ENCODE measurements at regions not wholly inside any gene's neighbourhood (a gene's known extent, or its start where the extent isn't known, plus 50 kb on each side); places are given as distances from the start of the nearest gene placed in this dataset.
"Not testable (repeated sequence)": the region's sequence is repeated elsewhere in the genome, so short reads cannot be mapped to it uniquely, and the experiment has no call there.

DNA sequence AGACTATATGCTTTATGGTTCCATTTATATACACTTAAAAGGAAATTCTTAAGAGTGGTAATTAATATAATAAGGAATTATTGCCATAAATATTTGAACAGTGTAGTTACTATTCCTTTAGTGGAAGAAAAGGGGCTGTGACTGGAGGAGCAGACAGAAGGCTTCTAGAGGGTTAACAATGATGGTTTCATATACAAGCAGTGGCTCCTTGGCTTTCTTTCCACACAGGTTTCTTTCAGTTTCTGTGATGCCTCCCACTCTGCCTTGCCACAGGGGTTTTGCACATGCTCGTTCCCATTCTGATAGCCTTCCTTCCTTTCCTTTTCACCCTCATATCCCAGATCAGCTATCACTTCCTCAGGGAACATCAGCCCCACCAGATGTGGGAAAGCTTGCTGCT lies 108.8 kb upstream of the LYSMD4 start:
- H3K4me3 ChIP-seq: no peak overlapping the region

DNA sequence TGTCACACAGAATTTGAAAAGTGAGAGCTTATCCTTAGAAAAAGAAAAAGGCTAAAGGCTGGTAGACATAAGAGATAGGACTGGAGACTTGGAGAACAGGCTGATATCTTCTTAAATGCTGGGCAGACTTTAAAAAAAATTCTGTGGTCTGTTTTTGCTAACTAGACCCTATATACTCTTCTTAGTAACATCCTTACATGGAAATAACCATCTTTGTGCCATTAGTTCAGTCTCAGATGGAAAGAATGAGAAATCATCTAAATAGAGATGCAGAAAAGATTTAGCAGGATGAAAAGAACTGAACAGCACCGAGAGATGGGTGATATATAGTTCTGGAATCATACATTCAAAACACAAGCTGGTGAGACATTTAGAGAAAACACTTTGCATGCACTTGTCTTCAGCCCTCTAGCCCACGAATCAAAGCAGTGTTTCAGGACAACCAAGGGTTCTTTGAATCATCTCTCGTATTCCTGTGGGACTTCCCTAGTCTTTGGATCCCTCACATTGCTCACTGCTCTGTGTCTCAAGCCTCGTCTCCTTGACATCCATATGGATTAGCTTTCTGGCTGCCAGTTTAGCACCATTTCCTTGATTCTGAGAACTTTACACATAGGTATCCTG lies 93.0 kb upstream of the LYSMD4 start:
- Histone ChIP-seq H3K4me3 (no peak overlapping the region), H3K27ac (no peak overlapping the region)

More for the DNA sequence above, 108.8 kb upstream of the LYSMD4 start:
- no peak overlapping the region for H3K27ac ChIP-seq

DNA sequence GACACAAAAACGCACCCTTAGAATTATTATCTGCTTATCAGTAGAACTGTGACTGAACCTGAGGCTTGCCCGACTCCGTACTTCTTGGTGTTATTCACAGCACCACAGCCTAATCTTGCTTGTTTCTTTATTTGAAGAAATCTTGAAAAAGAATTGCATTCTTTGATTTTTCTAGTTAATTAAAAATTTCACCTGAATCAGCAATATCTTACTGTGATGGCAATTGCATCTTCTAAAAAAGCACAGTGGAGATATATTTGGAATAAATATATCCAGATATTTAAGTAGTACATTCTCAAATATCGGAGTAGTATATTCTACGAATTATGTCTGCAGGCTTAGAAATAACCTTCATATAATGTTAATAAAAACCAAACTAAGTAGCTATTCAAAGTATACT lies 90.1 kb upstream of the LYSMD4 start:
- Histone ChIP-seq H3K27ac (no peak overlapping the region), H3K4me3 (no peak overlapping the region)

DNA sequence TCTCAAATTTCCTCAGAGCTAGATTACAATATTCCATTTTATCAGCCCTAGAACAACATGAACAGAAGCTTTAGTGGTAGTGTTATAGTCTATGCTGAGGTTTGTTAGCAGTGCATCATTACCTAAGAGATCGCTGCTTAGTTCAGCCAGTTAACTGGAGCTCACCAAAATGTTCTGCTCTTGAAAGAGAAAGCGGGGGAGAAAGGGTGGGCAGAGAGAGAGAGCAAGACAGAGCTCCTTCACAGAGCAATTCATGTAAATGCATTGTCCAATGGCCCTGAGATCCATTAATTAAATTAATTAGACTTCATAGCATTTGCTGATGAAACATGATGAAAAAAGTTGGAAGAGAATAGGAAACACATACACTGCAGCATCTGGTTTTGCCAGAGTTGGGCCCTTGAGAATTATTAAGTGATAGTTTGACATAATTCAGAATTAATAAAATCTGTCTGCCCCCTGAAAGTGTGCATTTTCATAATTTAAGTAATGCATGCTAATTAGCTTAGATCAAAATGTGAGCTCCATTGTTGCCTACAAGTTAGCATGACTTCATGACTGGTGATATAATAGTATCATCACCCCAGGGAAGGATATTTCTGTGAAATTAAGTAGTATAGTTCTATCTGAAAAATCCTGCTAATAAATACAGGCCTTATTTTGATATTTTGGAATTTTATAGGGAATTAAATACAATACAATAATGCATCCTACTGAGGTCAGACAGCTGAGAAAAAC lies 86.9 kb upstream of the LYSMD4 start:
- Histone ChIP-seq H3K27ac (no peak overlapping the region), H3K4me3 (no peak overlapping the region)

DNA sequence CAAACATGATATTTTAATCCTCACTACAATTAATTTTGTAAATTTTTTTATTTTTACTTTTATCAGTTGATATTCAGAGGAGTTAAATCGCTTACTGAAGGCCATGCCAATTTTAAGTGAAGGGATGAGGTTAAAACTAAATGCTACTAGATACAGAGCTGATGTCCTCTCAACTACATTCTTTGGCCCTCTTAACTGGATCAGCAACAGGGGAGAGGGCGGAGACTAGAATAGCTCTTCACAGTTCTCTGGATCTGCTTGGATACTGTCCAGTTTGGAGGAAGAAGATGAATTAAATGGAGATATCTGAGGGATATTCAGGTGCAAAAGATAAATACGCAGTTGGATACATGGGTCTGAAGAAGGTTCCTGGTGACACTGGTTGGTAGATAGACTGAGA lies 85.6 kb upstream of the LYSMD4 start:
- no peak overlapping the region for H3K27ac ChIP-seq
- no peak overlapping the region for H3K4me3 ChIP-seq

DNA sequence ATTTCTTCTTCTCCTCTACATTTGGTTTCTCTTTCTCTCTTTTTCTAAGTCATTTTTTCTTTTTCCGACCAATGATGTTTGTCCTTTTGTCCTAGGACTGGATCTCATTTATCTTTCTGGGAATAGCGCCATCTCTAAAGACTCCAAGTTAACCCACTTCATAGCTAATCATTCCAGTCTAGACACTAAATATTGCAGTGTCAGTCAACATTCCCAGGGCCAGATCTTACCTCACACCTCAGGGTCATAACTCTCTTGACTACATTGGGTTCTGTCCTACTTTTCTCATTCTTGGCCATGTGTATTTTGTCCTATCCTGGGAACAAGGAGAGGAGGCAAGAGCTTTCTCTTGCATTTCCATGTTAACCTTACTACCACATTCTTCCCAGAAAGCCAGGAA lies 83.6 kb upstream of the LYSMD4 start:
- not testable (repeated sequence) for H3K27ac ChIP-seq, H3K4me3 ChIP-seq

DNA sequence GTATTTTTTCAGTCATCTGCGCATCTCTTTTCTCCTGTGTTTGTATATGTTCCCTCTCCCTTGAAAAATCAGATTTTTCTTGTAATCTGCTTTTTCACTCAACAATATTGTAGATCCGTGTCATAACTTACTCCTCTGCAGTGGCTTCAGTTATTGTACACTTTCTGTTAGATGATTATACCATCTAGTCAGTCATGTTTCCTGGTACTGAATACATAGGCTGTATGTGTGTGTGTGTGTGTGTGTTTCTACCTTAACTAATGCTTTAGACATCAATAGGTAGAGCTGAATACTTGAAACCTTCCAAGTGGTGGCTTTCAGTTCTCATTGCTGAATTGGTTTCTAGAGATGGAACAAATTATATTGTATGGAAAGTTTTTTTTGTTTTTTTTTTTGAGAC lies 77.4 kb upstream of the LYSMD4 start:
- not testable (repeated sequence) for H3K4me3 ChIP-seq, H3K27ac ChIP-seq

DNA sequence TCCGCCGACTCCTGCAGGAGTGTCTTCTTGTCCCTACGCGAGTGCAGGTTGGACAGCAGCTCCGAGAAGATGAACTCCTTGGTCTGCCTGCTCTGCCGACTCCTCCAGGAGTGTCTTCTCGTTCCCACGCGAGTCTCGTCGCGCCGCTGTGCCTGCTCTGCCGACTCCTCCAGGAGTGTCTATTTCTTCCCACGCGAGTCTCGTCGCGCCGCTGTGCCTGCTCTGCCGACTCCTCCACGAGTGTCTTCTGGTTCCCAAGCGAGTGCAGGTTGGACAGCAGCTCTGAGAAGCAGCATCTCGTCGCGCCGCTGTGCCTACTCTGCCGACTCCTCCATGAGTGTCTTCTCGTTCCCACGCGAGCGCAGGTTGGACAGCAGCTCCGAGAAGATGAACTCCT lies 66.6 kb upstream of the LYSMD4 start:
- H3K4me3 ChIP-seq, H3K27ac ChIP-seq: not testable (repeated sequence)

DNA sequence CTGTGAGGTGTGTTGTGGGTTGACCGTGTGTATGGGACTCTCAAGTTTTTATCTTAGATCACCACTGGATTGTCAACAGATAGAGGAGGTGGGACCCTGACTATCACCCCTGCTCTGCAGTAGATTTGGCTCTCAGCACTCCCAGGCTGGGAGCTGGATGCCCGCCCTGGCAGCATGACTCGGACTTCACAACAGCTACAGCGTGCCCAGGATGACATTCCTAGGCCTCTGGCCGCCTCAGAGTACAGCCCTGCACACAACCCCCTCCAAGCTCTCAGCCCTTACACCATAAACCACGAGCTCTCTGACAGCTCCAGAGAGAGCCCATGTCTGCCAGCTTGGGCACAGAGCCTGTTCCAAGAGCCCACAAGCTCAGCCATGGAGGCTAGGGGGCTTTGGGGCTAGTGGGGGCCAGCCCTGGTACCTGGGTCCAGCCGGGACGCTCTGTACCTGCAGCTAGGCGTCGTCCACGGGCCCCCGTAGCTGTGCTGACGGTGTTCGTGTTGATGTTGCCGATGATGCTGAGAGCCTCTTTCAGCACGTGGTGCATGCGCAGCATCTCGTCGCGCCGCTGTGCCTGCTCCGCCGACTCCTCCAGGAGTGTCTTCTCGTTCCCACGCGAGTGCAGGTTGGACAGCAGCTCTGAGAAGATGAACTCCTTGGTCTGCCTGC lies 66.1 kb upstream of the LYSMD4 start:
- not testable (repeated sequence) for H3K27ac ChIP-seq, H3K4me3 ChIP-seq

DNA sequence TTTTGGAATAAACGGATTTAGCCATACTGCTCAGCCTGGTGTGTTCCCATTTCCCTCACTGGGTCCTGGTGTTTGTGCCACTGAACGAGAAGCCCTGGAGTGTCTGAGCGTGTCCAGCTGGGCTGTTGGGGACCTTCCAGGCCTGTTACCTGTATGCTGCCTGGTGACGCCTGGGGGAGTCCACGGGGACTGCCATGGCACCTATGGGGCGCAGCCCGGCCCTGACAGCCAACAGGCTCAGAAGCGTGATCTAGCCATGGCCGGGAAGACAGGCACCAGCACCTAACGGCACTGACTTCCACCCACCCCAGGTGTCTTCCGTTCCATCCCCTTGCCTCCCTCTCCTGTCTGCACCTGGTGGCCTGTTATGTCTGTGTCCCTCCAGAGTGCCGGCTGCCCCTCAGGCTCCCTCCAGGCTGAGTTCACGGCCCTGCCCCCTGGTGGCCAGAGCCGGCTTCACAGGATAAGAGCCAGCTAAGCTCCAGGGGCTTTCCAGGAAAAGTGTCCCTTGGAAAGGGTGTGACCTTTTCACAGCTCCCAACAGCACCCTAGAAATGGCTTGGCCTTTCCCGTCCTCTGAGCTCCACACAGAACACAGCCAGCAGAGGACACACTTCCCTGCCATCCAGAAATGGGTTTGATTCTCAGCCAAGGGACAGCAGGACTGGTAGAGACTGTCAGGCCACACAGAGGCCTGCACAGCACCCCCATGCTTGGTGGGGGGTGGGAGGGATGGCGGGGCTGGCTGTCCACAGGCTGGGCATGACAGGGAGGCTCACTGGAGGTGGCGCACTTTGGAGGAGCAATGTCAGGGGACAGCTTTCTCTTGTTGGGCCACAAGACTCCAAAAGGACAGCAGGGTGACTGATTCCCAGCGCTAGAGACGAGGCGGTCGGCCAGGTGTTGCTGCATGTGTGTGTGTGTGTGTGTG lies 64.0 kb upstream of the LYSMD4 start:
- H3K27ac ChIP-seq, H3K4me3 ChIP-seq: not testable (repeated sequence)

DNA sequence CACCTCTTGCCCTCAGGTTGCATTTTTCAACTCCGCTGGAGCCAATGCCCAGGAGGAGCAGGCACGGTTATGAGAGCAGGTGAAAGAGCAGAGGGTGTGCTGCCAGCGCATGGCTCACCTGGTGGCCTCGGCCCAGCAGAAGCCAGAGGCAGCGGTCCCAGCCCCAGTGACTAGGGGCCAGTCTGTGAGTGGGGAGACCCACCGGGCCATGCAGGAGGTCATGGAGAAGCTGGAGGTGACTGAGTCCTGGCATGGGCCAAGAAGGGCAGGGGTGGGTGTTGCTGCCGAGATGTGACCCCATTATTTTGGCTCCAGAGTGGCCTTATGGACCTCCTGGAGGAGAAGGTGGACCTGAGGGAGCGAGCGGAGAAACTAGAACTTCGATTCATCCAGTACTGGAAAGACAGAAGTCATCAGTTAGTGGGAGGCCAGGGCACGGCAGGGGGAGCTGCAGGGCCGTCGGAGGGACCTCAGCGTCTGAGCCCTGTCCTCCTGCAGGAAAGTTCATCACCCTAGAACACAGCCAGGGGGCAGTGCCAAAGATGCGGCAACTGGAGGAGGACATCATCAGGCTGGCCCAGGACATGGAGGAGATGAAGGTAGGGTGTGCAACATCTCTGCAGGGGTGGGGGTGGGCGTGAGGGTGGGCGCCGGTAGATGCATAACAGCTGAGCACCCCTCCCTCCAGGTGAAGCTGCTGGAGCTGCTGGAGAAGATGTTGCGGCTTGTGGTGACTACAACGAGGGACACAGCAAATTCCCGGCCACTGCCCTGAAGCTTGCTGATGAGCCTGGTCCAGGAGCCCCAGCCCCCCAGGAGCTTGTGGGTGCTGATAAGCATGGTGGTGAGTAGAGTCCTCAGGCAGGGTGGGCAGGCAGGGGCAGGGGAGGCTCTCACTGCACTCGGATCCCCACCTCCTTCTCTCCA lies 58.9 kb upstream of the LYSMD4 start:
- H3K27ac ChIP-seq, H3K4me3 ChIP-seq: not testable (repeated sequence)

DNA sequence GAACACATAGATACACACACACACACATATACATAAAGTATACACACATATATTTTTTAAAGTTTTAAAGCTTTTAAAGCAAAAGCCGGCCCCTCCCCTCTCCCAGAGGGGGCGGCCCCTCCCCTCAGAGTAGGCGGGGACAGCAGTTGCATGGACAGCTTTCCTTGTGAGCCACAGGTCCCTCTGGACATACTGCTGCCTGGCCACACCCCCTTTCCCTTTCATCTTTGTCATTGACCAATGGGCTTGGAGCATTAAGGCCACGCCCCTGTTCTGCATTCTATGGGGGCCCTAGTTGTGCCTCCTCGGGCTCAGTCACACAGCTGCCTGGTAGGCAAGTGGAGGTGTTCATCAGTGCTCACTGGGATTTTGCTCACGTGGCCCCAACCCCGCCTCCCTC lies 57.5 kb upstream of the LYSMD4 start:
- not testable (repeated sequence) for H3K27ac ChIP-seq, H3K4me3 ChIP-seq

DNA sequence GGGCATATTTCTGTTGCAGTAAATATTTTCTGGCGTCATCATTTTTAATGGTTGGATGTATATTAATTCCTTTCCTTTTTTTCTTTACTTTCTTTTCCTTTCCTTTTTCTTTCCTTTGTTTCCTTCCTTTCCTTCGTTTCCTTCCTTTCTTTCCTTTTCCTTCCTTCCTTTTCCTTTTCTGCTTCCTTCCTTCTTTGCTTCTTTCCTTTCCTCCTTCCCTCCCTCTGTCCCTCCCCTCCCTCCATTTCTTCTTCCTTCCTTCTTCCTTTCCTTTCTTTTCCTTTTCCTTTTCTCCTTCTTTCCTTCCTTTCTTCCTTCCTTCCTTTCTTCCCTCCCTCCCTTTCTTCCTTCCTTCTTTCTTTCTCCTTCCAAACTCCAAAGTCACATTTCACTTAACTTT lies 54.9 kb upstream of the LYSMD4 start:
- no peak overlapping the region for H3K4me3 ChIP-seq
- no peak overlapping the region for H3K27ac ChIP-seq

DNA sequence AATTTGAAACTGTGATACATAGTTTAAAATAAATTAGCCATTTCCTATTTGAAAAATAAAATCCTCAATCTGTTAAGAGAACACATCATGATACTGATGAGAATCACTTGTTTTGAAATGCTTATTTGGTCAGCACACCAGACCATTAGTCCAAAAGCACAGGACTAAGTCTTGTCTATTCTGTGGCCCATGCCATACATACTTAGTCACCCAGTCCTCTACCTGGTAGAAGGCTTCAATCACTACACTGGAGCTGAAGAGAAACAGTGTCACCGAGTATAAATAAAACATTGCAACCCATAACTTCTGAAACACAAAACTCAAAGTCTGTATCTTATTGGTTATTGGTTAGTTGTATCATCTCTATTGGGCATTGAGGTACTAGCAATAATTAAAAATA lies 51.6 kb upstream of the LYSMD4 start:
- not testable (repeated sequence) for H3K27ac ChIP-seq, H3K4me3 ChIP-seq

DNA sequence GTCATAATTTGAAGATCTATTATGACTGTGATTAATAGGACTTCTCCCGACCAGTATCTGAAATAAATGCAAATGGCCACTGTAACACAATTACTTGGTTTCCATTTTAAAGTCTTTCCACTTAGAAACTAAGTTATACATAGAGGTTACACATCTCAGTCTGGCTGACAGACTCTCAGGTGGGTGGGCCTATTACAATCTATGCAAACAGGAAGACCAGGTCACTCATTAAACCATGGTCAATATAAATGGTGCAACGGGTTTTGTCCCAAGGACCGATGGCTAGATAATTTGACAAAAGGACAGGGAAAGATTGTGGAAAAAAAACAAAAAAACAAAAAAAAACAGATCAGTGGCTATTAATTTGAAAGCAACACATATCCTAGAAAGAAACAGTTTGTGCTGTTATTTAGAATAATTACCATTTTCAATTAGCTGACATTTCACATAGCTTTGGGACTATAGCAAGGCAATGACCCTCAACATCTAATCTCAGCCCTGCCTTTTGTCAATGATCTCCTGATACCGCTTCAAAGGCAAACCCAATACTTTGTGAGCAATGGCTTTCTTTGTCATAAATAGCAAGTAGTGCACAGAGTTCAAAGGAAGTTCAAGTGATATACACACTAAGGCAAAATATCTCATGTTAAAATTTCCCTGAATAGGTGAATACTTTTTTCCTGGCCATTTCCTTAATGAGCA lies 50.8 kb upstream of the LYSMD4 start:
- H3K27ac ChIP-seq, H3K4me3 ChIP-seq: not testable (repeated sequence)
